MM.1S (cell line): ENCODE measurements at regions not wholly inside any gene's neighbourhood (a gene's known extent, or its start where the extent isn't known, plus 50 kb on each side); places are given as distances from the start of the nearest gene placed in this dataset.
A peak's percentile ranks its signal among the peaks of the same experiment; 100 is the strongest.

Experiments used
- DNase-seq: peaks from one replicate; pipeline ENCODE4 v3.0.0-alpha.2; 2015
- H2AFZ ChIP-seq: fragments of 300-600 bp; sonication (generic); 2 replicates; pipeline ENCODE4 v1.6.0; 2016; ENCODE audit warnings: antibody characterized with exemption, low read length
- H3F3A ChIP-seq: fragments of 300-600 bp; sonication (generic); 2 replicates; pipeline ENCODE4 v1.6.1; 2016; ENCODE audit warnings: mild to moderate bottlenecking, antibody characterized with exemption, low read length, moderate library complexity, mixed read lengths; ENCODE audit not compliant: insufficient read depth
- H3K27ac ChIP-seq: fragments of 300-600 bp; sonication (generic); 2 replicates; pipeline ENCODE4 v1.5.1; 2016; ENCODE audit warnings: mild to moderate bottlenecking, low read length
- H3K27me3 ChIP-seq: fragments of 300-600 bp; sonication (generic); replicated peaks from 2 replicates; pipeline ENCODE4 v1.6.0; 2016; ENCODE audit warnings: low read length; ENCODE audit not compliant: insufficient read depth
- H3K36me3 ChIP-seq: fragments of 300-600 bp; sonication (generic); replicated peaks from 2 replicates; pipeline ENCODE4 v1.6.1; 2016; ENCODE audit warnings: mild to moderate bottlenecking, low read length, mixed read lengths; ENCODE audit not compliant: insufficient read depth
- H3K4me1 ChIP-seq: fragments of 300-600 bp; sonication (generic); 2 replicates; pipeline ENCODE4 v1.6.1; 2016; ENCODE audit warnings: low read length, mixed read lengths
- H3K4me2 ChIP-seq: fragments of 300-600 bp; sonication (generic); 2 replicates; pipeline ENCODE4 v1.6.0; 2016; ENCODE audit warnings: low read depth, low read length
- H3K4me3 ChIP-seq: fragments of 300-600 bp; sonication (generic); 2 replicates; pipeline ENCODE4 v1.5.1; 2016; ENCODE audit warnings: low read length, mixed read lengths
- H3K79me2 ChIP-seq: fragments of 300-600 bp; sonication (generic); 2 replicates; pipeline ENCODE4 v1.6.1; 2016; ENCODE audit warnings: mixed run types, low read length, mixed read lengths
- H3K9ac ChIP-seq: fragments of 300-600 bp; sonication (generic); 2 replicates; pipeline ENCODE4 v1.6.1; 2016; ENCODE audit warnings: low read length, mixed read lengths
- H3K9me2 ChIP-seq: fragments of 300-600 bp; sonication (generic); replicated peaks from 2 replicates; pipeline ENCODE4 v1.6.1; 2016; ENCODE audit warnings: mild to moderate bottlenecking, low read length, mixed read lengths; ENCODE audit not compliant: insufficient read depth
- H3K9me3 ChIP-seq: fragments of 300-600 bp; sonication (generic); replicated peaks from 2 replicates; pipeline ENCODE4 v1.6.1; 2016; ENCODE audit warnings: mild to moderate bottlenecking, low read length, mixed read lengths; ENCODE audit not compliant: insufficient read depth
- H4K20me1 ChIP-seq: fragments of 300-600 bp; sonication (generic); 2 replicates; pipeline ENCODE4 v1.6.1; 2016; ENCODE audit warnings: mild to moderate bottlenecking, low read length, moderate library complexity, mixed read lengths; ENCODE audit not compliant: insufficient read depth
- EZH2 ChIP-seq: fragments of 300-600 bp; sonication (generic); optimal IDR thresholded peaks from 2 replicates; pipeline ENCODE3; 2017; ENCODE audit warnings: low read depth, mild to moderate bottlenecking, antibody characterized with exemption, low read length, mixed read lengths
- EZH2phosphoT487 ChIP-seq: fragments of 300-600 bp; sonication (generic); IDR thresholded peaks from 2 replicates; pipeline ENCODE4 v1.6.1; 2018; ENCODE audit warnings: antibody characterized with exemption, low read length
- TF ChIP-seq, protein P1 (sequence below): fragments of 300-600 bp; sonication (generic); IDR thresholded peaks from 2 replicates; pipeline ENCODE4 v1.5.1; 2016; ENCODE audit warnings: antibody characterized with exemption, low read length, mixed read lengths

DNA sequence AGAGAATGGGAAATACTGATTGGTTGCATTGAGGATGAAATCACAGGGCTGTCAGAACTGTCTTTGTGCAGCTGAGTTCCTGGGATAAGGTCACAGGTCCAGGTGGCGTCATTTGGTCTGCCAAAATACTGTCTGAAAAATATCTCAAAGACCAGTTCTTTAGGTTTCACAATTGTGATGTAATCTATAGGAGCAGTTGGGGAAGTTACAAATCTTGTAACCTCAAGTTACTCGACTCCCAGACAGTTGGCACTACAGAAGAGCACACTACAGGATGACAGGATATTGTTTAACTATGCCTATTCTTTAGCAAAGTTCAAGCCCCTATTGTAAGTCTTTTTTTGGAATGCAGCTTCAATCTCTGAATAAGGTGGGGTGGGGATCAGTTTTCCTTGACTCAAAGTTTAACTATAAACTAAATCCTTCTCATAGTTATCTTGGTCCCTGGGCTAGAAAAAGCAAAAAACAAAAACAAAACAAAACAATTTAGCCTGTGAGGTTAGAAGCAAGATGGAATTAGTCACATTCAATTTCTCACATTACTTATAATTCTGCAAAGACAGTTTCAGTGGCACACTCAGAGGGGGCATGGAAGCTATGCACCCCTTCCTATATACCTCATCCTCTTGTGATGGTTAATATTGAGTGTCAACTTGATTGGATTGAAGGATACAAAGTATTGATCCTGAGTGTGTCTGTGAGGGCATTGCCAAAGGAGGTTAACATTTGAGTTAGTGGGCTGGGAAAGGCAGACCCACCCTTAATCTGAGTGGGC lies 276.0 kb downstream of the AUH start:
- Histone ChIP-seq H3K4me1 (peaks cover 39% of the 10 kb centered on the region), H2AFZ (no peak overlapping the region), H3K9me2 (no peaks in the 10 kb centered on the region), H3K9ac (no peak overlapping the region), H4K20me1 (no peaks in the 10 kb centered on the region), H3K27ac (no peak overlapping the region), H3K9me3 (no peaks in the 10 kb centered on the region), H3K4me3 (no peak overlapping the region), H3K79me2 (no peaks in the 10 kb centered on the region), H3K27me3 (no peaks in the 10 kb centered on the region), H3K36me3 (no peaks in the 10 kb centered on the region), H3F3A (no peaks in the 10 kb centered on the region), H3K4me2 (no peak overlapping the region)
- peak; percentile 20 for DNase-seq
- TF ChIP-seq EZH2 (no peak), EZH2phosphoT487 (no peak)
- TF ChIP-seq, protein P1, sequence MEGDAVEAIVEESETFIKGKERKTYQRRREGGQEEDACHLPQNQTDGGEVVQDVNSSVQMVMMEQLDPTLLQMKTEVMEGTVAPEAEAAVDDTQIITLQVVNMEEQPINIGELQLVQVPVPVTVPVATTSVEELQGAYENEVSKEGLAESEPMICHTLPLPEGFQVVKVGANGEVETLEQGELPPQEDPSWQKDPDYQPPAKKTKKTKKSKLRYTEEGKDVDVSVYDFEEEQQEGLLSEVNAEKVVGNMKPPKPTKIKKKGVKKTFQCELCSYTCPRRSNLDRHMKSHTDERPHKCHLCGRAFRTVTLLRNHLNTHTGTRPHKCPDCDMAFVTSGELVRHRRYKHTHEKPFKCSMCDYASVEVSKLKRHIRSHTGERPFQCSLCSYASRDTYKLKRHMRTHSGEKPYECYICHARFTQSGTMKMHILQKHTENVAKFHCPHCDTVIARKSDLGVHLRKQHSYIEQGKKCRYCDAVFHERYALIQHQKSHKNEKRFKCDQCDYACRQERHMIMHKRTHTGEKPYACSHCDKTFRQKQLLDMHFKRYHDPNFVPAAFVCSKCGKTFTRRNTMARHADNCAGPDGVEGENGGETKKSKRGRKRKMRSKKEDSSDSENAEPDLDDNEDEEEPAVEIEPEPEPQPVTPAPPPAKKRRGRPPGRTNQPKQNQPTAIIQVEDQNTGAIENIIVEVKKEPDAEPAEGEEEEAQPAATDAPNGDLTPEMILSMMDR, result no peak

DNA sequence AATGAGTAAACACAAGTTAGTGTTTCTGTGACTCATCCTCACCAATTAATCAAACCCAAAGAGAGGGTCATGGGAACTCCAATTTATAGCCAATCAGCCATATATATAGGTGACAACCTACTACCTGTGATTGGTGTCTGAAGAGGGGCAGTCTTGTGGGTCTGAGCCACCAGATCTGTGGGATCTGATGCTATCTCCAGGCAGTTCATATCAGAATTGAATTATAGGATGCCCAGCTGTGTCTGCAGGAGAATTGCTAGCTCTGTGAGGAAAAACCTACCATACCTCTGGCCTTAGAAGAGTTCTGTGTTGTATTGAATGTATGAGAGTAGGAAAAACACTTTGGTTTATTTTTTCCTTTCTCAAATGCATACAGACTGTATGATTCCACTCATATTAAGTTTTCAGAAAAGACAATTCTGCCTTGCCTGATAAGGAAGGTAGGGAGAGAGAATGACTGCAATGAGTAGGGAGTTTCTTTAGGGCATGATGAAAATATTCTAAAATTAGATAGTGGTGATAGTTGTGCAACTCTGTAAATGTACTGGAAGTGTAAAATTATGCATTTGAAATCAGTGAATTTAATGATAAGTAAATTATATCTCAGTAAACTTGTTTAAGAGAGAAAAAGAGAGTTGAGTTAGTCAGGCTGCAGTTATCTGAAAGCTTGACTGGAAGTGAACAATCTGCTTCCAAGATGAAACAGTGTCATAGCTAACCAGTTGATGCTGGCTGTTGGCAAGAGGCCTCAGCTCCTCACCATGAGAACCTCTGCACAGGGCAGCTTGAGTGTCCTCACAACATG lies 274.9 kb downstream of the AUH start:
- DNase-seq, result no peak
- Histone ChIP-seq H3K79me2 (no peaks in the 10 kb centered on the region), H3F3A (no peaks in the 10 kb centered on the region), H4K20me1 (no peaks in the 10 kb centered on the region), H3K4me1 (peaks cover 41% of the 10 kb centered on the region), H3K9me2 (no peaks in the 10 kb centered on the region), H2AFZ (no peak overlapping the region), H3K36me3 (no peaks in the 10 kb centered on the region), H3K9me3 (no peaks in the 10 kb centered on the region), H3K4me2 (no peak overlapping the region), H3K4me3 (no peak overlapping the region), H3K27me3 (no peaks in the 10 kb centered on the region), H3K27ac (no peak overlapping the region), H3K9ac (no peak overlapping the region)
- TF ChIP-seq EZH2, result no peak
- TF ChIP-seq, protein P1, result no peak
- TF ChIP-seq EZH2phosphoT487, result no peak

DNA sequence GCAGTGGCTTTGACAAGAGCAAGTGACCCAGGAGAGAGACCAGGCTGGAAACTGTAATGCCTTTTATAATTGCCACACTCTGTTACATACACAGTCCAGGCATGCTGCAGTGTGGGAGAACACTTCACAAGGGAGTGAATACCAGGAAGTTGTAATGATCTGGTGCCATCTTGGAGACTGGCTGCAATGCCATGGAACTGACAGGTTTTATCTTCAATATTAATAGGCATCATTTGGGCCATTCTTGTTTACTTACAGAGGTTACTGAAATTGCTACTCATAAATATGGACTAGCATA lies 274.3 kb downstream of the AUH start:
- Histone ChIP-seq H3K36me3 (no peaks in the 10 kb centered on the region), H3K27me3 (no peaks in the 10 kb centered on the region), H3F3A (no peaks in the 10 kb centered on the region), H4K20me1 (no peaks in the 10 kb centered on the region), H2AFZ (no peak overlapping the region), H3K4me3 (no peak overlapping the region), H3K9ac (no peak overlapping the region), H3K4me2 (no peak overlapping the region), H3K9me3 (no peaks in the 10 kb centered on the region), H3K4me1 (peaks cover 44% of the 10 kb centered on the region), H3K9me2 (no peaks in the 10 kb centered on the region), H3K79me2 (no peaks in the 10 kb centered on the region), H3K27ac (no peak overlapping the region)
- DNase-seq, result no peak
- TF ChIP-seq EZH2, result no peak
- no peak for TF ChIP-seq EZH2phosphoT487
